GM19025 (cell line): ENCODE measurements at regions not wholly inside any gene's neighbourhood (a gene's known extent, or its start where the extent isn't known, plus 50 kb on each side); places are given as distances from the start of the nearest gene placed in this dataset.
"Not testable (repeated sequence)": the region's sequence is repeated elsewhere in the genome, so short reads cannot be mapped to it uniquely, and the experiment has no call there.

ENCODE experiments used
- ATAC-seq: cut with Tn5 transposase; IDR thresholded peaks from one replicate; pipeline ENCODE4 v1.9.1; 2021; ENCODE audit warnings: mild to moderate bottlenecking, low read depth, moderate library complexity; ENCODE audit not compliant: unreplicated experiment

- no peak for ATAC-seq
Measured at GRCh38 chrX:16316331-16316730, 149.1 kb downstream of the MAGEB17 start.

- no peak for ATAC-seq
Measured at GRCh38 chrX:16319929-16320328, 152.6 kb downstream of the MAGEB17 start.

GRCh38 chrX:16320765-16321355 is 153.6 kb downstream of the MAGEB17 start:
- no peak for ATAC-seq

GRCh38 chrX:16333453-16333852 is 166.2 kb downstream of the MAGEB17 start:
- ATAC-seq, result no peak

- no peak for ATAC-seq
Measured at GRCh38 chrX:16335181-16335580, 167.9 kb downstream of the MAGEB17 start.

GRCh38 chrX:16347968-16348670 is 180.8 kb downstream of the MAGEB17 start:
- ATAC-seq, result no peak

- ATAC-seq, result no peak
Measured at GRCh38 chrX:16357902-16358301, 190.6 kb downstream of the MAGEB17 start.

GRCh38 chrX:16360056-16360455 is 192.8 kb downstream of the MAGEB17 start:
- ATAC-seq, result not testable (repeated sequence)

- ATAC-seq, result no peak
Measured at GRCh38 chrX:16368696-16369095, 201.4 kb downstream of the MAGEB17 start.

- no peak for ATAC-seq
Measured at GRCh38 chrX:16376056-16376455, 208.8 kb downstream of the MAGEB17 start.

GRCh38 chrX:16386126-16386525 is 218.8 kb downstream of the MAGEB17 start:
- no peak for ATAC-seq

- no peak for ATAC-seq
Measured at GRCh38 chrX:16392597-16392996, 225.3 kb downstream of the MAGEB17 start.

- ATAC-seq, result no peak
Measured at GRCh38 chrX:16394290-16394689, 227.0 kb downstream of the MAGEB17 start.

GRCh38 chrX:16403808-16404207 is 236.5 kb downstream of the MAGEB17 start:
- no peak for ATAC-seq

GRCh38 chrX:16416588-16416987 is 233.4 kb upstream of the S100G start:
- ATAC-seq, result no peak

- ATAC-seq, result no peak
Measured at GRCh38 chrX:16418650-16419049, 231.3 kb upstream of the S100G start.

GRCh38 chrX:16427668-16428067 is 222.3 kb upstream of the S100G start:
- ATAC-seq, result no peak

GRCh38 chrX:16429406-16429805 is 220.6 kb upstream of the S100G start:
- ATAC-seq, result no peak

GRCh38 chrX:16431266-16431665 is 218.7 kb upstream of the S100G start:
- ATAC-seq, result no peak

- no peak for ATAC-seq
Measured at GRCh38 chrX:16433021-16433420, 216.9 kb upstream of the S100G start.

- ATAC-seq, result no peak
Measured at GRCh38 chrX:16435399-16435986, 214.5 kb upstream of the S100G start.
